Astrocyte of the spinal cord (primary cell): ENCODE measurements at regions not wholly inside any gene's neighbourhood (a gene's known extent, or its start where the extent isn't known, plus 50 kb on each side); places are given as distances from the start of the nearest gene placed in this dataset.
"Not testable (repeated sequence)": the region's sequence is repeated elsewhere in the genome, so short reads cannot be mapped to it uniquely, and the experiment has no call there.

Source experiments
- DNase-seq: peaks from one replicate; pipeline ENCODE4 v3.0.0; 2011; ENCODE audit warnings: low read depth, low spot score
- H3K4me3 ChIP-seq: 2 replicates; pipeline ENCODE4 v1.5.1; 2011; ENCODE audit warnings: low read depth, mild to moderate bottlenecking, low read length, moderate library complexity
- in situ Hi-C: cut with HindIII; loops from 2 replicates; pipeline ENCODE4 v1.10.0; 2017; ENCODE audit warnings: low sequenced_read_pairs
- TF ChIP-seq, protein P1 (sequence below): IDR thresholded peaks from 2 replicates; pipeline ENCODE4 v1.5.1; 2012; ENCODE audit warnings: low read depth, mild to moderate bottlenecking, low read length, inconsistent platforms

DNA sequence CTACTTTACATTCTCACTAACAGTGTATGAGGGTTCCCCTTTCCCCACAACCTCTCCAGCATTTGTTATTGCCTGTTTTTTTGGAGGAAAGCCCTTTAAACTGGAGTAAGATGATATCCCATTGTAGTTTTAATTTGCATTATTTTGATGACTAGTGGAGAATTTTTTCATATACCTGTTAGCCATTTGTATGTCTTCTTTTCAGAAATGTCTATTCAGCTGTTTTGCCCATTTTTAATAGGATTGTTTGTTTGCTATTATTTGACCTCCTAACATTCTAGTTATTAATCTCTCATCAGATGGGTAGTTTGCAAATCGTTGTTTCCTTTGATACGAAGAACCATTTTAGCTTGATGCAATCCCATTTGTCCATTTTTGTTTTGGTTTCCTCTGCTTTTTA, 165.0 kb downstream of the GLUL start:
- TF ChIP-seq, protein P1, sequence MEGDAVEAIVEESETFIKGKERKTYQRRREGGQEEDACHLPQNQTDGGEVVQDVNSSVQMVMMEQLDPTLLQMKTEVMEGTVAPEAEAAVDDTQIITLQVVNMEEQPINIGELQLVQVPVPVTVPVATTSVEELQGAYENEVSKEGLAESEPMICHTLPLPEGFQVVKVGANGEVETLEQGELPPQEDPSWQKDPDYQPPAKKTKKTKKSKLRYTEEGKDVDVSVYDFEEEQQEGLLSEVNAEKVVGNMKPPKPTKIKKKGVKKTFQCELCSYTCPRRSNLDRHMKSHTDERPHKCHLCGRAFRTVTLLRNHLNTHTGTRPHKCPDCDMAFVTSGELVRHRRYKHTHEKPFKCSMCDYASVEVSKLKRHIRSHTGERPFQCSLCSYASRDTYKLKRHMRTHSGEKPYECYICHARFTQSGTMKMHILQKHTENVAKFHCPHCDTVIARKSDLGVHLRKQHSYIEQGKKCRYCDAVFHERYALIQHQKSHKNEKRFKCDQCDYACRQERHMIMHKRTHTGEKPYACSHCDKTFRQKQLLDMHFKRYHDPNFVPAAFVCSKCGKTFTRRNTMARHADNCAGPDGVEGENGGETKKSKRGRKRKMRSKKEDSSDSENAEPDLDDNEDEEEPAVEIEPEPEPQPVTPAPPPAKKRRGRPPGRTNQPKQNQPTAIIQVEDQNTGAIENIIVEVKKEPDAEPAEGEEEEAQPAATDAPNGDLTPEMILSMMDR, result no peak
- no peak overlapping the region for H3K4me3 ChIP-seq
- in situ Hi-C loops, result no loop called here
- DNase-seq, result no peak

DNA sequence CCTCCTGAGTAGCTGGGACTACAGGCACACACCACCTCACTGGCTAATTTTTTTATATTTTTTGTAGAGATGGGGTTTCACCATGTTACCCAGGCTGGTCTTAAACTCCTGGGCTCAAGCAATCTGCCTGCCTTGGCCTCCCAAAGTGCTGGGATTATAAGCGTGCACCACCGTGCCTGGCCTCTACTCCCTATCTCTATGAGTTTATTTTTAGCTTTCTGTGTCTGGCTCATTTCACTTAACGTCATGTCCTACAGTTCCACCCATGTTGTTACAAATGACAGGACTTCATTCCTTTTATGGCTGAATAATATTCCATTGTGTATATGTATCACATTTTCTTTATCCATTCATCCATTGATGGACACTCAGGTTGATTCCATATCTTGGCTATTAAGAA, 164.2 kb upstream of the ZNF648 start:
- DNase-seq, H3K4me3 ChIP-seq, in situ Hi-C loops: not testable (repeated sequence)

- H3K4me3 ChIP-seq, in situ Hi-C loops, DNase-seq: not testable (repeated sequence)
Measured at GRCh38 chr1:182221990-182222389, 160.5 kb upstream of the ZNF648 start.

DNA sequence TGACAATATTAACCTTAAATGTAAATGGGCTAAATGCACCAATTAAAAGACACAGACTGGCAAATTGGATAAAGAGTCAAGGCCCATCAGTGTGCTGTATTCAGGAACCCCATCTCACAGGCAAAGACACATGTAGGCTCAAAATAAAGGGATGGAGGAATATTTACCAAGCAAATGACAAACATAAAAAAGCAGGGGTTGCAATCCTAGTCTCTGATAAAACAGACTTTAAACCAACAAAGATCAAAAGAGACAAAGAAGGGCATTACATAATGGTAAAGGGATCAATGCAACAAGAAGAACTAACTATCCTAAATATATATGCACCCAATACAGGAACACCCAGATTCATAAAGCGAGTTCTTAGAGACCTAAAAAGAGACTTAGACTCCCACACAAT, 159.9 kb upstream of the ZNF648 start:
- DNase-seq, in situ Hi-C loops: not testable (repeated sequence)

DNA sequence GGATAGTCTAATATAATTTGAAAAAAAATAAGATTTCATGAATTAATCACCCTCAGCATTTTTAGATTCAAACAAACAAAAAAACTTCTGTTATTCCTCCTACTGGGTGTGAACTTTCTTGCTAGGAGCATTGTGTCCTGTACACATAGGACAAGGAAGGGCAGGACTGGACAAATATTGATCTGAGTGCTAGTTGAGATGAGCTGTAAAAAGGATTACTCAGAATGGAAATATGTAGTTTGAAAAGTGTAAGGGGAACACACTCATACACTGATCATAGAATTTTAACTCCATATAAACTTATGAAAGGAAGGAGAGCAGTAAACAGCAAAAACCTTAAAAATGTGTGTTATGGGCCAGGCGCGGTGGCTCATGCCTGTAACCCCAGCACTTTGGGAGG, 156.5 kb upstream of the ZNF648 start:
- in situ Hi-C loops, result no loop called here

More for the DNA sequence above, 159.9 kb upstream of the ZNF648 start:
- not testable (repeated sequence) for H3K4me3 ChIP-seq

DNA sequence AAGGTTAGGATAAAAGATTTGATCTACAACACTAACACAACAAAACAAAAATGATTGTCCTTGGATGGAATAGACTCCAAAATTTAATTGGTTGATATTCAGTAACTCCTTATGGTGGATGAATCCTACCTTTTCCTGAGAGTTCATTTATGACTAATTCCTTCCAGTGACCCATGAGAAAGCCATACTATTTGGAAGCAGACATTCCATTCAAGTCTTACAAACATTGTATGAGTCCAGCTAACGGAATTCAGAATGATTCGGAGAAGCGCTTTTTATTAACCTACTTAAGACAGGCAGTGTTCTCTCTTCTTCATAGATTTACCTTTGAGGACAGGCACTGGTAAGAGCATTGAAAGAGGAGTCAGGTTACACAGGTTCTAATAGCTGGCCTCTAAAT, 155.6 kb upstream of the ZNF648 start:
- TF ChIP-seq, protein P1, result no peak
- peak; percentile 74 for DNase-seq
- in situ Hi-C loops, result no loop called here
- H3K4me3 ChIP-seq, result no peak overlapping the region

More for the DNA sequence above, 156.5 kb upstream of the ZNF648 start:
- DNase-seq, result no peak
- no peak overlapping the region for H3K4me3 ChIP-seq
- TF ChIP-seq, protein P1, result no peak

- peak; percentile 82 for DNase-seq
- no peak overlapping the region for H3K4me3 ChIP-seq
- in situ Hi-C loops, result no loop called here
- TF ChIP-seq, protein P1, result no peak
Measured at GRCh38 chr1:182215764-182216163, 154.3 kb upstream of the ZNF648 start.

GRCh38 chr1:182213163-182213562, 151.7 kb upstream of the ZNF648 start:
- DNase-seq, result no peak
- TF ChIP-seq, protein P1, result no peak
- in situ Hi-C loops, result no loop called here
- no peak overlapping the region for H3K4me3 ChIP-seq
